GM19324 (cell line): ENCODE measurements at regions not wholly inside any gene's neighbourhood (a gene's known extent, or its start where the extent isn't known, plus 50 kb on each side); places are given as distances from the start of the nearest gene placed in this dataset.

Experiments
- ATAC-seq: cut with Tn5 transposase; IDR thresholded peaks from one replicate; pipeline ENCODE4 v1.9.1; 2021; ENCODE audit warnings: mild to moderate bottlenecking, moderate library complexity; ENCODE audit not compliant: unreplicated experiment, low FRiP score

DNA sequence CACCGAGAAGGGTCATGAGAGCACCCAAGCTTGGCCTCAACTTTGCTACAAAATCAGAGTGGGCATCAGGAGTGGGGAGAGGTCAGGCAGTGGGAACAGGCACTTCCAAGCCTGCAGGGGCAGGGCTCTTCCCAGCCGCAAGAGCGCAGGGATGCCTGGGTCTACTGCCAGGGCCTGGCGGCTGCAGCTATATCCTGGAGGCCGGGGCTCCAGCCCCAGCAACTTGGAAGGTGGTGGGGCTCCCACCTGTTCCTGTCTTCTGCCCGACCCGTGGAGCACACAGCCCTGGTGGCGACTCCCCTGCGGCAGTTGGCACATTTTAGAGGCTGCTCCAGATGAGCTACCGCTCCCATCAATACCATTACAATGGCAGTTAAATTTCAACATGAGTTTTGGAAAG, 607.0 kb downstream of the TRAM1L1 start:
- no peak for ATAC-seq

DNA sequence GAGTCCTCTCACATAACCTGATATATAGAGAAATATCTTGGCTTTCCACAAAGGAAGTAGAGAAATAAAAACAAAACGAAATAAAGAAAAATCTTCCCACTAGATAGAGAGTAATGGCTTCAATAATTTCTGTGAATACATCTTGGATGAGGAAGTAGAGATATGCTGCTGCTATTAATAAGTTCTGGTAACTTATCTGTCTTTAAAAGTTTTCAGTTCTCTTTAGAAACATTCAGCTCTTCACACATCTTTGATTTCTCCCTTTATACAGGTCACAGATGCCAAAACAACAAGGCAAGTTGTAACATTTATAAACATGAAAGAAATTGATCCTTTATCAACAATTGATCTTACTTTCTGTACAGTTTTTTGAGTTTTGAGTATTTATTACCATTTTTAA, 615.8 kb downstream of the TRAM1L1 start:
- no peak for ATAC-seq

DNA sequence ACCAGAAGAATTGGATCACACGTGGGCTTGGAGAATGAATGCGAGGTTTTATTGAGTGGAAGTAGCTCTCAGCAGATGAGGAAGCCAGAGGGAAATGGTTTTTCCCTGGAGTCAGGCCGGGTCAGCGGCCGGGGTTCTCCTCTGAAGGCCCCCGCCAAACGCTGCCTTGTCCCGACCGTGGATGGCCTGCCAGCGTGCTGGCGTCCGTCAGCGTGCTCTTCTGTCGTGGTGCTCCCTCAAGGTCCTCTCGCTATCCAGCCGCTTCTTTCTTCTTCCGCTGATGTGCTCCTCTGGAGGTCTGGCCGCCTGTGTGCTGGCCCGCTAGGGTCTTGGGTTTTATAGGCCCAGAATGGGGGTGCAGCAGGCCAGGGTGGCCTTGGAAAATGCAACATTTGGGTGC, 632.2 kb downstream of the TRAM1L1 start:
- ATAC-seq = no peak

DNA sequence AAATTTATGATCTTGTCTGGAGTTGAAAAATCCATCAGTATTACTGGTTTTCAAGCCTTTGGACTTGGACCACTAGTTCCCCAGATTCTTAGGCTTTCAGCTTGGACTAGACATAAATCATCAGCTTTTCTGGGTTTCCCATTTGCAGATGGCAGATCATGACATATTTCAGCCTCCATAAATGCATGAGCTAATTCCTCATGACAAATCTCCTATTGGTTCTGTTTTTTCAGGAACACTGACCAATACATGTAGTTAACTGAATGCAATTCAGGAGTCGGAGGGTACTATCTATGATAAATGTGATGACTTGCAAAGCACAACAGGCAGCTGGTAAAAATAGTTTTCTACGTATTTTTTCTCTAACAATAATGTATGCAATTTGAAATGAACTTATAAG, 635.6 kb downstream of the TRAM1L1 start:
- no peak for ATAC-seq

DNA sequence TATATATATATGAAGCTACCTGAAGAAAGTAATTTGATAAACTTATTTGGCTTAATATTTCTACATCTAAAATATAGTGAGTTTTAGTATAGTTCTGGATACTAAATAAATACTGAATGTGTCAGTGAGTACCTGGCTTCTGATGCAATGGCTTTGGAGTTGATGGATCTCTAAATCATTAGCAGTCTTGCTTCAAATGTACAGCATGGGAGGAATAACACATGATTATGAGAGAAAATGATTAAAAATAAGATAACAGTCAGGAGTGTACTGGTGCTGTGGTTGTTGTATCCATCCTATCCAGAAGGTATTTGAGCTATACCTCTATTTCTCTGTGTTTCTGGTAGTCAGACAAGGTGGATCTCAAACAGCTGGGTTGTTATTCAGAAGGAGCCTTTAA, 641.3 kb downstream of the TRAM1L1 start:
- ATAC-seq = no peak

DNA sequence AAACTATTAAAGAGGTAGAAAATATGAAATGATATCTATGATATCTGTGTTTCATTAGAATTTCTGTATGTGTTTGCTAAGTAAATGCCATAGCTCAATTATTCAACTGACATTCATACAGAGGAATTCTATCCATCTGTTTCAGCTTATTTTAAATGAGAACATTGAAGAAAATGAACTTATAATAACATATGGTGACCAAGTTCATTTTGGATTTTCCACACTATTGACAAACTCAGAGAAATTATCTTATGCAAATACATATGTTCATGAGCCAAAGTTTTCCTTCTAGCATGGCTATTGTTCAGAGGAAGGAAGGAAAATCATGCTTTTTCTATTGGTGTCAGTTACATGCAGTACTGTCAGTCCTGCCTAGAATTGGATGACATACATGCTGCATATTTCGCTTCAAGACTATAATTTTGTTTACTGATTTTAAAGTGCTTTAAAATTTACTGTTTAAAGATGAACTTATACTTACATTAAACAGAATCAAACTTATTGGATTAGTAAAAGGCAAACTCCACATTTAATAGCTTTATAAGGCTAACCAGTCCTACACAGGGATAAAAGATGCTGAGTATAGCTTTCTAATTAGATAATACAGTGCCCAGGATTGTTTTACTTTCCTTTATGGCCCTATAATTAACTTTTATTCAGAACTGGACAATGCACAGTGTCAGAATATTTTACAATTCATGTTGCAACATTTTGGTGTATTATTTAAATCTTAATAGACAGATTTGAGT, 646.2 kb downstream of the TRAM1L1 start:
- no peak for ATAC-seq

DNA sequence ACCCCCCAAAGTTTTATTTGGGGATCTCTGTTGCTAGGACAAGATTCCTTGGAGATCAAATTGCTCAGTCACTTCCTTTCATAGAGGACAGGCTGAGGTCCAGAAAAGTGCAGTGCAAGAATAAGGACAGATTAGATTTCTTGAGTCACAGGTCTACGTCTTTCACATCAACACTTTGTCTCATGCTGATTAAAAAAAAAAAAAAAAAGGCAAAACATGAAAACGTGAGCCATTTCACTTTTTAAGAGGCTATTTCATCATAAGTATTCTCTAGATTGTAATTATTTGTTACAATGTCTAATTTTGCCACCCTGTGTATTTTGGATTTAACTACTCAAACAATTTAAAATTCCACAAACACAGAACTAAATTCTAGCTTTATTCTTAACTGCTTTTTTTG, 647.0 kb downstream of the TRAM1L1 start:
- ATAC-seq = no peak

DNA sequence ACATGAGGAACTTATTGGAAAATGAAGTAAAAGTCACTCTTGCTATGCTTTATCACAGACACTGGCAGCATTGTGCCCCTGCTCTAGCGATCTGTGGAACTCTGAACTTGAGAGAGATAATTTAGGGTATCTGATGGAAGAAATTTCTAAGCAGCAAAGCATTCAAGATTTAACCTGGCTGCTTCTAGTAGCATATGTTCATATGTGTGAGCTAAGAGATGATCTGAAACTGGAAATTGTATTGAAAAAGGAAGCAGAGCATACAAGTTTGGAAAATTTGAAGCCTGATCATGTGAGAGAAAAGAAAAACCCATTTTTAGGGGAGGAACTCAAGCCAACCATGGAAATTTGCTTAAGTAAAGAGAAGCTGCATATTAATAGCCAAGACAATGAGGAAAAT, 657.7 kb downstream of the TRAM1L1 start:
- no peak for ATAC-seq

DNA sequence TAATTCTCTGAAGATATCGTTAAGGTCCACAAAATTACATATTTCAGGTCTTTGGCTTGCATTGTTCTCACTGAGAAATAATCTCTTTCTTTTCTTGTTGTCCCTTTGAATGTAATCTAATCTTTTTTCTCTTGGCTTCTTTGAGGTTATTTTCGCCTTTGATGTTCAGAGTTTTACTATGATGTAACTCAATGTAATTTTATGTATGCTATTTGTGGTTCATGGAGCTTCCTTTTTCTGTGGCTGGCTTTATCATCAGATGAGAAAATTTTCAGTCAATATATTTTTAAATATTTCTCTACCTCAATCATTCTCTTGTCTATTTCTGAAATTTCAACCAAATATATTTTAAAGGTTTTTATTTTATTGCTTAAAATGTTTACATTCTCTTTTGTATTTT, 672.2 kb downstream of the TRAM1L1 start:
- no peak for ATAC-seq

DNA sequence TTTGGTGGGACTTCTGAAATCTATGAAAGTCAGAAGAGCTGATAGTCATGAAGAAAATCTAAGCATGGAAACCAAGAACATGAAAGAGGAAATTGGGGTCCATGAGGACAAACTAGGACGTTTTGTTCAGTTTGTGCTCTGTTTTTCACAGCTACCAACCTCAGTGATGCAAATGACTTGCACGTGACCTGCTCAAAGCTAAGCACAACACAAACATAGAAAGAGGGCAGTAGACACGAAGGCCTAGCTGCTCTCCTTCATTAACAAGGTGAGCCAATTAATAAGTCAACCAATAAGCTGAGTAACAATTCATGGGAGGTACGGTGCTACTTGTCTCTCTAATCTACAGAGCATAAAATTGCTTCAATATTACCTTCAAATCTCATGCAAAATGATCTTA, 684.1 kb downstream of the TRAM1L1 start:
- ATAC-seq = no peak

DNA sequence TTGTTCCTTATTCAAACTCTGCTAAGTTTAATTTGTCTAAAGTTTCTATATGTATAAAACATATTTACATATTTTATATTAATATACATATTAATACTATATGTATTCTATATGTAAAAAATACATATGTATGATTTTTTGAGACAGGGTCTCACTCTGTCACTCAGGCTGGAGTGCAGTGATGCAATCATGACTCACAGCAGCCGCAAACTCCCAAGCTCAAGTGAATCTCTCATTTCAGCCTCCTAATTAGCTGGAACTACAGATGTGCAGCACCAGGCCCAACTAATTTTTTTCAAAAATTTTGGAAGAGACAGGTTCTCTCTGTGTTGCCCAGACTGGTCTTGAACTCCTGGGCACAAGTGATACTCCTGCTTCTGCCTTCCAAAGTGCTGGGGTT, 684.9 kb downstream of the TRAM1L1 start:
- ATAC-seq = no peak

DNA sequence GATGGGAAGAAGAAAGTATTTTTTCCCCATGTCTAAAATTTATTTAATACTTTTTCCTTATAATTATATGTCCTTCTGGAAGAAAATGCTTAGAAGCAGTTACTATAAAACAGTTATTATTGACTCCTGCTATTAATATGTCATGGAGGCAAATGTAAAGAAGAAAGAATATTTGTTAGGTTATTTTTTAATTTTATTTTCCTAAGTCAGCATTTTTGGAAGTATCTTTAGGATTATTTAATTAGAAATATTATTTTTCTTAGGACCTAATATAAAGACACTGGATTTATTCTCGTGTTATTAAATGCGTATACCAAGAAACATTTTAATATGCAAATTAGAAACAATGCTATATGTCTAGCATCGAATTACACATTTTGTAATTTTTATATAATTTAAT, 687.7 kb downstream of the TRAM1L1 start:
- ATAC-seq = no peak

DNA sequence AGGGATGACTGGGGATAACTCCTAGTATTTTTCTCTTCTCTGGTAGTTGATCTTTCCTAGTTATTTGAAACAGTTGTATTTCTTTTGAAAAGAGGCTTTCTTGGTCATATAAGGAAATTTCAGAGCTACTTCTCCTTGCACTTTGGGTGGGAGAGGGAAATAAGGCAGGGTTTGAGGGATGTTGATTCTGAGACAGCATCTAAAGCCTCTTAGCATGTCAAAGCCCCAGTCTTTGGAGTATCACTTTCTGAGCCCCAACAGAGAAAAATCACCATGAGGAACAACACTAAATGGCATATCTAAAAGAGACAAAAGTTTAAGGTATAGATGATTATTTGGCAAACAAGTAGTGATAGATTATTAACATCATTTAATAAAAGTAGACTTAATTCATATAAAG, 688.1 kb downstream of the TRAM1L1 start:
- no peak for ATAC-seq

DNA sequence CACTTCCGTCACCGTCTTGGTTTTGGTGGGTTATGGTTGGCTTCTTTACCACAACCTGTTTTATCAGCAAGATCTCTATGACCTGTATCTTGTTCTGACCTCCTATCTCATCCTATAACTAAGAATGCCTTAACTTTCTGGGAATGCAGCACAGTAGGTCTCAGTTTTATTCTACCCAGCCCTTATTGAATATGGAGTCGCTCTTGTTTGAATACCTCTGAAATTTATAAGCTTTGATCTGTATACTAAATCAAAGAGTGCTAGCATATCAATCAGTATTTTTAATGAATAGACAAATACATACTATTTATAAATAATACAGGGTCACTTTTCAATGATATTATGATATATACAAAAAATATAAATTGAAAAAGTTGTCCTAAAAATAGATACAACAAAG, 690.0 kb downstream of the TRAM1L1 start:
- ATAC-seq = no peak

DNA sequence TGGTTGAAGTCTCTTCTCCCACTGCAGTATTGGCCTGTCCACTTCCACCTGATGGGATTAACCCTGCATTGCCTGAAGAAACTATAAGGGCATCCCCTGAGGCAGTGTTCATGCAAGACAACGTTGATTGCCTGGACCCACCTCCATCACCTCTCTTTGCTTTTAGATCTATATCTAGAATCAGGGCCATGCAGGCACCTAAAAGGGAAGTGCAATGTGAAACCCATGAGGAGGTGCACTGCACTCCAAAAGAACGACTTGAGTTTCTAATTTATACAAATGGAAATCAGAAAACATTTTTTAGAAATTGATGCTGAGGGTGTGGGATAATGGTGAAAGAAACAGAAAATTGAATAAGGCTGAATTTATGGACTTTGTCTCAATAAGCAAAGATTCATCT, 694.4 kb downstream of the TRAM1L1 start:
- no peak for ATAC-seq

DNA sequence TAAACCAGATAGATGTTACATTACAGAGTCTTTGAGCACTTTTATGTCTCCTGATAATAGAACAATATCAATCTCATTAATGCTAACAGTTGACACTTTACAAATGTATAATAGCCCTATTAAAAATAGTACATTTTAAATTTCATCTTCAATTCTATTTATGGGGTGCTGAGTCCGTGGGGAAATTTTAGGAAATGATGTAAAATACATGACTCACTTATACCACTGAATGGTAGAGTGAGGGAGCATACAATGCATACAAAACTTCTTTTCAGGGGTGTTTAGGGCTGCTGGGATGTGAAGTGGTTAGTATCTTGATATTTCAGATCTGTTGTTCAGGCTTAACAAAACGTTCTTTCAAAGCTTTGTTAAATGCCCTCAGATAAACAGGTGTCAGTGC, 696.2 kb downstream of the TRAM1L1 start:
- no peak for ATAC-seq

DNA sequence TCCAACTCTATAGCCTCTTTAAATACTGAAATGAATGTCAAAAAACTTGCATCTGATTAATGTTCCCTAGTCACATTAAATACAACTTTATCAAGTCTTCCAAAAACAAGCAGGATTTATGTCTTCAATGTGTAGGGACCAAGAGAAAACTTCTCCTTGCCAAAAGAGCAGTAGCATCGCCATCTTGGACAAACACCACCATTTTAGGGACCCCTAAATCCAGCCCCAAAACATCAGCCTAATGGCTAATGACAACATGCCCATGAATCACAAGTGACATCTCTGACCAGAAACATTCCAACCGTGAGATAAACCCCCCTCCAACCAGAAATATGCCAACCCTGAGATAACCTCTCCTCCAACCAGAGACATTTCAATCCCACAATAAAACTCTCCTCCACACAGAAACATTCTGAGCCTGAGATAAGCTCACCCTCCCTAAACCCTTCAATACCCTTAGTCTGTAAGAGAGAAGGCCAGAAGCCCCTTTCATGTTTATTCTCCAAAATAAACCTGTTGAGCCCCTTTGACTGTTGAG, 697.4 kb downstream of the TRAM1L1 start:
- no peak for ATAC-seq

DNA sequence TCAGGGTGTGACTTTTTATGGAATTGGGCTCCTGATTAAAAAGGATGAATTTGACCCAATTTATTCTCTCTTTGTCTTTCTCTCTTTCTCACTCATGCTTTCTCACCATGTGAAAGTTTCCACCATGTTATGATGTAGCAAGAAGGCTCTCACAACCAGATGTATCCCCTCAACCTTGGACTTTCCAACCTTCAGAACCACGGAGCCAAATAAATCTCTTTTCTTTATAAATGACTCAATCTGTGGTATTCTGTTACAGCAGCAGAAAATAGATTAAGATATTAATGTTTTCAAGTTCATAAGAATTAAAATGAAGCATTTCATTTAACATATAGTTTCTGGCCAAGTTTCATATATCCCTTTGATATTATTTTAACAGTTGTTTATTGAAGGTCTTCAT, 698.5 kb downstream of the TRAM1L1 start:
- ATAC-seq = no peak

DNA sequence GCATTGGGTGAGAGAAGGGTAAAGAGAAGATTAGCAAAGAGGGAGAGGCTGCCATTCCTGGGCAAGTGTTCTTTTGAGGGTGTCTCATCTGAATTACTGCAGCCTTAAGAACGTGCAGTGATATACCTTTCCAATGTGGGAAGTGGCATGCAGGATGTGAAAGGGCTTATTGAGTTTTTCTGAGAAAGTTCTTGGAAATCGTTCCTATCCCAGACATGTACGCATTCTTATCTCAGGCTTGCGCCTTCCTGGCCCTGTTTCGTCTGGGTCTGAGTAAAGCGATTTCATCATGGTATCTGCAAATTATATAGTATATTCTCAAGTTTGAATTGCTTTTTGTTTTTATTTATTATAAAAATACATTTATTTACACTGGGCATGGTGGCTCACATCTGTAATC, 699.8 kb downstream of the TRAM1L1 start:
- no peak for ATAC-seq

DNA sequence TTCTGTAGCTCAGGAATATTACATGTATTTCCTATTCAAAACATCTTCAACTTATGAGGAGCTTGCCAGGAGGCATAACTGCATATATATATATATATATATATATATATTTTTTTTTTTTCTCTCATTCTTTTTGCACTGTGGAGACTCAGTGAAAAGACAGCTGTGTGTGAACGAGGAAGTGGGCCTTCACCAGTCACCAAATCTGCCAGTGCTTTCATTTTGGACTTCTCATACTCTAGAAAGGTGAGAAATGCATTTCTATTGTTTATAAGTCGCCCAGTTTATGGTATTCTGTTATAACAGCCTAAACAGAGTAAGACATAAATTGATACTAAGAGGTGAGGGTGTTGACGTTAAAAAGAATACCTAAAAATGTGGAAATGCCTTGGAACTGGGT, 710.6 kb downstream of the TRAM1L1 start:
- no peak for ATAC-seq

DNA sequence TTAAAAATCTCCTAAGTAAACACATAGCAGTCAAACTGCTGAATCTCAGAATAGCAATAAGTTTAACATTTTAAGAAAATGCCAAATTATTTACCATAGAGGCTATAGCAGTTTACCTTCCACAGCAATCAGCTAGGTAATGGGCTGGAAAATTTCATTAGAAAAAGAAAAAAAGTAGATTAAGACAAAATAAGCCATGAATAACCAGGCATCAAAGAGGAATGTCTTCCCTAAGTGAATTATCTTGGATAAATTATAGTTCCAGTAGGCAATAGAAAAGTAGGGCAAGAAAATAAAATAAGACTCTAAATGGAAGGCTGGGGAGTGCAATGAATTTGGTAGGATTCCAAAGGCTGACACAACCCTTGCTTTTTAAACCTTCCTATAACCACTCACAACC, 722.8 kb downstream of the TRAM1L1 start:
- ATAC-seq = no peak

DNA sequence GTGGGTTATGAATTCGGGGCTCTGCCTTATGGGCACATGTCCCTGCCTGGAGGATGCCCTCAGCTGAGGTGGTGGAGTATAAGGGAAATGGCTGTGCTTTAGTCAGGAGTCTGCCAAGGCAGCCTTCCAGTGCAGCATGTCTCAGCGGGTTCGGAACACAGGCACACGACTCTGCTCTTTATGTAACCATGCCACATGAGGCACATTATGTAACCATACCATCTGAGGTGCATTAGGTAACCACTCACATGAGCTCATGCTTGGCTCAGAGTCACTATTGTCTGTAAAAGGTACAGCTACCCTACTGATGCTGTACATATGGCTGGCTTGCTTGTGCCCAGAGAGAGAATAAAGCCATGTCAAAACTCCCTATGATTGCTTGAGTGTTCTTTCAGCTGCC, 723.6 kb downstream of the TRAM1L1 start:
- ATAC-seq = no peak
